C4-2B (cell line): ENCODE measurements at regions not wholly inside any gene's neighbourhood (a gene's known extent, or its start where the extent isn't known, plus 50 kb on each side); places are given as distances from the start of the nearest gene placed in this dataset.

Experiments
- ZFX ChIP-seq: fragments of 450-650 bp; IDR thresholded peaks from 2 replicates; pipeline ENCODE4 v1.6.1; 2017
- TF ChIP-seq, protein P1 (sequence below): fragments of 450-650 bp; conservative IDR thresholded peaks from 2 replicates; pipeline ENCODE4 v1.5.1; 2017; ENCODE audit warnings: mild to moderate bottlenecking

DNA sequence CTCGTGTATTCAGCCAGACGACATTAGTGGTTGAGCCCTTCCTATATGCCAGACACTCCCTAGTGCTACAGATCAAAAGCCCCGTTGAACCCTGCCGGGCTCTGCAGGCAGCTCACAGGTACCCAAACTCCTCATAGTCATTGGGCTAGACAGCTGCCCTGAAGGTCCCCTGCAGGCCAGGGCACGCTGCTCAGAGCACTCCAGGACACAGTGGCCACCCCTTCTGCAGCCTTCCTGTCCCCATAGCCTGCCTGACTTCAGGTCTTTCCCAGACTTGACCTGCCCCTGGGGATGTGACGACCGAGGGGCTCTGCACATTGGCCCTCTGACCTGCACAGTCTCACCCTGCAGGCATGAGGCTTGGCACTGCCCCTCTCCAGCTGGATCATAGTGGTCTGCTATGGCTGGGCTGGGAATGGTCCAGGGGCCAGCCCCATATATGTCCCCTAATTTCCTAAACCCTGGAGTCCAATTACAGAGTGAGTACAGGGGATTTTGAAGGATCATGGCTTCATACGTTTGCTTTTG, 64.2 kb upstream of the UBAC2 start:
- TF ChIP-seq, protein P1, sequence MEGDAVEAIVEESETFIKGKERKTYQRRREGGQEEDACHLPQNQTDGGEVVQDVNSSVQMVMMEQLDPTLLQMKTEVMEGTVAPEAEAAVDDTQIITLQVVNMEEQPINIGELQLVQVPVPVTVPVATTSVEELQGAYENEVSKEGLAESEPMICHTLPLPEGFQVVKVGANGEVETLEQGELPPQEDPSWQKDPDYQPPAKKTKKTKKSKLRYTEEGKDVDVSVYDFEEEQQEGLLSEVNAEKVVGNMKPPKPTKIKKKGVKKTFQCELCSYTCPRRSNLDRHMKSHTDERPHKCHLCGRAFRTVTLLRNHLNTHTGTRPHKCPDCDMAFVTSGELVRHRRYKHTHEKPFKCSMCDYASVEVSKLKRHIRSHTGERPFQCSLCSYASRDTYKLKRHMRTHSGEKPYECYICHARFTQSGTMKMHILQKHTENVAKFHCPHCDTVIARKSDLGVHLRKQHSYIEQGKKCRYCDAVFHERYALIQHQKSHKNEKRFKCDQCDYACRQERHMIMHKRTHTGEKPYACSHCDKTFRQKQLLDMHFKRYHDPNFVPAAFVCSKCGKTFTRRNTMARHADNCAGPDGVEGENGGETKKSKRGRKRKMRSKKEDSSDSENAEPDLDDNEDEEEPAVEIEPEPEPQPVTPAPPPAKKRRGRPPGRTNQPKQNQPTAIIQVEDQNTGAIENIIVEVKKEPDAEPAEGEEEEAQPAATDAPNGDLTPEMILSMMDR: no peak
- TF ChIP-seq ZFX: no peak
